Endothelial cell (in vitro differentiated cells): ENCODE measurements at regions not wholly inside any gene's neighbourhood (a gene's known extent, or its start where the extent isn't known, plus 50 kb on each side); places are given as distances from the start of the nearest gene placed in this dataset.

Experiments
- DNase-seq: peaks from one replicate; pipeline ENCODE4 v3.0.0; 2021; ENCODE audit warnings: low spot score
- H3K27ac Mint-ChIP-seq: one replicate; pipeline ENCODE4 v1.8.0; 2021; ENCODE audit warnings: mixed read lengths, inconsistent platforms; ENCODE audit not compliant: unreplicated experiment
- H3K27me3 Mint-ChIP-seq: one replicate; pipeline ENCODE4 v1.8.0; 2021; ENCODE audit warnings: mild to moderate bottlenecking, moderate library complexity, mixed read lengths, inconsistent platforms; ENCODE audit not compliant: unreplicated experiment
- H3K36me3 Mint-ChIP-seq: one replicate; pipeline ENCODE4 v1.8.0; 2021; ENCODE audit warnings: mild to moderate bottlenecking, low read depth, mixed read lengths, inconsistent platforms; ENCODE audit not compliant: unreplicated experiment
- H3K4me1 Mint-ChIP-seq: one replicate; pipeline ENCODE4 v1.8.0; 2021; ENCODE audit warnings: mild to moderate bottlenecking, mixed read lengths, inconsistent platforms; ENCODE audit not compliant: unreplicated experiment
- H3K4me3 Mint-ChIP-seq: one replicate; pipeline ENCODE4 v1.8.0; 2021; ENCODE audit warnings: mild to moderate bottlenecking, mixed read lengths, inconsistent platforms; ENCODE audit not compliant: unreplicated experiment
- H3K9me3 Mint-ChIP-seq: one replicate; pipeline ENCODE4 v1.8.0; 2021; ENCODE audit warnings: mixed read lengths, inconsistent platforms; ENCODE audit not compliant: unreplicated experiment
- TF ChIP-seq, protein P1 (sequence below): fragments of 200-600 bp; sonication (generic); IDR thresholded peaks from one replicate; pipeline ENCODE4 v1.5.0; 2021; ENCODE audit warnings: antibody characterized with exemption; ENCODE audit not compliant: unreplicated experiment

DNA sequence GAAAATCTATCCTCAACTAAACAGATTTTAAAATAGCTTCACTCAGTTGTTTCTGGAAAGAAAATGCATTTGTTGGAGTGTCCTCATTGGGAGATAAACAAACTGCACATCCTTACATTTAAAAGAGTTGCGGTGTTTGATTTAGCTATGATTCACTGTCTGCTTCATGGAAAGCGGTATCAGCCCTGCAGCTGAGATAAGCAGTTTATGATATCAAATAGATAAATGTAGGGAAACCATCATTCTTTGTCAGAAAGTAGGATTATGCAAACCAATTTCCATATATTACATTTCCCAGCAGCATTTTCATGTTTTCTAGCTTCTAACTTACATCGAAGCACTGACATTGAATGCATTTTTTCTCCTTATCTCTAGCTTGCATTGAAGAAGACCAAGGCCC lies 698.9 kb downstream of the DIPK2A start:
- H3K27me3 Mint-ChIP-seq: no peaks in the 10 kb centered on the region
- no peak for DNase-seq

GRCh38 chr3:144677103-144677502 lies 705.5 kb downstream of the DIPK2A start:
- Mint-ChIP-seq H3K27me3 (no peaks in the 10 kb centered on the region), H3K27ac (no peak overlapping the region), H3K4me3 (no peak overlapping the region), H3K9me3 (no peaks in the 10 kb centered on the region), H3K36me3 (no peaks in the 10 kb centered on the region), H3K4me1 (no peaks in the 10 kb centered on the region)
- TF ChIP-seq, protein P1, sequence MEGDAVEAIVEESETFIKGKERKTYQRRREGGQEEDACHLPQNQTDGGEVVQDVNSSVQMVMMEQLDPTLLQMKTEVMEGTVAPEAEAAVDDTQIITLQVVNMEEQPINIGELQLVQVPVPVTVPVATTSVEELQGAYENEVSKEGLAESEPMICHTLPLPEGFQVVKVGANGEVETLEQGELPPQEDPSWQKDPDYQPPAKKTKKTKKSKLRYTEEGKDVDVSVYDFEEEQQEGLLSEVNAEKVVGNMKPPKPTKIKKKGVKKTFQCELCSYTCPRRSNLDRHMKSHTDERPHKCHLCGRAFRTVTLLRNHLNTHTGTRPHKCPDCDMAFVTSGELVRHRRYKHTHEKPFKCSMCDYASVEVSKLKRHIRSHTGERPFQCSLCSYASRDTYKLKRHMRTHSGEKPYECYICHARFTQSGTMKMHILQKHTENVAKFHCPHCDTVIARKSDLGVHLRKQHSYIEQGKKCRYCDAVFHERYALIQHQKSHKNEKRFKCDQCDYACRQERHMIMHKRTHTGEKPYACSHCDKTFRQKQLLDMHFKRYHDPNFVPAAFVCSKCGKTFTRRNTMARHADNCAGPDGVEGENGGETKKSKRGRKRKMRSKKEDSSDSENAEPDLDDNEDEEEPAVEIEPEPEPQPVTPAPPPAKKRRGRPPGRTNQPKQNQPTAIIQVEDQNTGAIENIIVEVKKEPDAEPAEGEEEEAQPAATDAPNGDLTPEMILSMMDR: no peak
- no peak for DNase-seq

More for the DNA sequence above, 698.9 kb downstream of the DIPK2A start:
- Mint-ChIP-seq H3K4me3 (no peak overlapping the region), H3K9me3 (peaks cover 3% of the 10 kb centered on the region), H3K27ac (no peak overlapping the region), H3K4me1 (no peaks in the 10 kb centered on the region), H3K36me3 (peaks cover 5% of the 10 kb centered on the region)
- TF ChIP-seq, protein P1: no peak

DNA sequence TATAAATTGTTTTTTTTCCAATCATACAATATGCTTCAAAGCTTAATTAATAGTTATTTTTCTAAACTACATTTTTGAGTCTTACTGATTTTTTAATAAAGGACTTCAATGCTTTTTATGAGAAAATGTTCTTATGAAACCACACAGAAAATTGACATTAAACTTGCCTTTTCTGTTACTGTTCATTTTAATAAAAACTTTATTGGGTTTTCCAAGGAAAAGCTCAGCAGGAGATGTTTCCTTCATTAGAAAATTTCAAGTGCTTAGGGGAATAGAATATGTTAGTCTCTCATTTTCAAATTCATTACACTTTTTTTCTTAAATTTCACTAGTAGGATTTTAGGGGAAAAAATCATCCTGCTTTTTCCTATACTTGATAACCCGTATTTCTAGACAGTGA lies 711.4 kb downstream of the DIPK2A start:
- no peaks in the 10 kb centered on the region for H3K4me1 Mint-ChIP-seq
- TF ChIP-seq, protein P1: no peak
- no peak overlapping the region for H3K4me3 Mint-ChIP-seq
- H3K27me3 Mint-ChIP-seq: peaks cover 2% of the 10 kb centered on the region
- H3K9me3 Mint-ChIP-seq: peaks cover 1% of the 10 kb centered on the region
- DNase-seq: no peak
- H3K27ac Mint-ChIP-seq: no peak overlapping the region
- H3K36me3 Mint-ChIP-seq: no peaks in the 10 kb centered on the region

DNA sequence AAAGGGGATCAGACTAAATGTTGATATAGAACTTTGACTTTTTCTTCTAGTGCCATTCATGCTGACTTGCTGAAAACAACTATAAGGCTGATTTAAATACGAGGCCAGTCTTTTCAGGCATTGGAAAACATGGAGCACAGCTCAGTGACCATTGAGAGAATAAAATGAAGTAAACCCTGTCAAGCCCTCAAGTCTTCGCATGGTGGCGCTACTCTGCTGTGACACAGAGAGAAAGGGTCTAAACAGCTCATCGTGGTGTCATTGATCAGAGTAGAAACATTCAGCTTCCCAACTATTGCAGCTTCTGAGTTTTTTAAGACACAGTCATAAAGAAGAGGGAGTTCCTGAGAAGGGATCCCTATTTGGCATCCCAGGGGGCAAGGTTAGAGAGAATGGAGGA lies 716.2 kb downstream of the DIPK2A start:
- Mint-ChIP-seq H3K4me3 (no peak overlapping the region), H3K4me1 (no peaks in the 10 kb centered on the region), H3K27me3 (peaks cover 5% of the 10 kb centered on the region), H3K36me3 (no peaks in the 10 kb centered on the region), H3K27ac (no peak overlapping the region), H3K9me3 (peaks cover 5% of the 10 kb centered on the region)
- no peak for DNase-seq
- TF ChIP-seq, protein P1: no peak

GRCh38 chr3:144692488-144692887 lies 720.9 kb downstream of the DIPK2A start:
- H3K36me3 Mint-ChIP-seq: no peaks in the 10 kb centered on the region
- H3K9me3 Mint-ChIP-seq: peaks cover 5% of the 10 kb centered on the region
- H3K27me3 Mint-ChIP-seq: peaks cover 5% of the 10 kb centered on the region

More at GRCh38 chr3:144692488-144692887, 720.9 kb downstream of the DIPK2A start:
- no peak overlapping the region for H3K27ac Mint-ChIP-seq
- no peaks in the 10 kb centered on the region for H3K4me1 Mint-ChIP-seq
- TF ChIP-seq, protein P1: no peak
- DNase-seq: no peak
- H3K4me3 Mint-ChIP-seq: no peak overlapping the region
